H1 (cell line): ENCODE measurements at regions not wholly inside any gene's neighbourhood (a gene's known extent, or its start where the extent isn't known, plus 50 kb on each side); places are given as distances from the start of the nearest gene placed in this dataset.

Experiments used
- TEAD4 ChIP-seq: IDR thresholded peaks from 2 replicates; pipeline ENCODE4 v1.6.1; 2012; ENCODE audit warnings: low read depth, low read length, inconsistent platforms, mixed read lengths
- ZNF274 ChIP-seq: IDR thresholded peaks from 2 replicates; pipeline ENCODE4 v1.7.0; 2012; ENCODE audit warnings: low read length, borderline replicate concordance; ENCODE audit errors: extremely low read depth

DNA sequence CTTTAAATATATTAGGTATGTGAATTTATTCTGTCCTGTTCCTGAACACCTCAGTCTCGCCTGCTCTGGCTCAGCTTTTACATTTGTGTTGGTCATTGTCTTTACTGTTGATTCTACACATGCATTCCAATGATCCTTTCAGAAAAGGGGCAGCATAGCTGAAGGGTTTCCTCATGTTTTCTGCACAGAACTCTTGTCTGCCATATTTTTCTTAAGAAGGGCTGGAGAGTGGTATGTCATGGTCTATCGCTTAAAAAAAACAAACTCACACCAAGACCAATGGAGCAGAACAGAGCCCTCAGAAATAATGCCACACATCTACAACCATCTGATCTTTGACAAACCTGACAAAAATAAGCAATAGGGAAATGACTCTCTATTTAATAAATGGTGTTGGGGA, 215.8 kb upstream of the HSFY2 start (continued):
- TF ChIP-seq TEAD4 = no peak
- no peak for TF ChIP-seq ZNF274
